Left lobe of liver (tissue), 2 donors: ENCODE measurements at regions not wholly inside any gene's neighbourhood (a gene's known extent, or its start where the extent isn't known, plus 50 kb on each side); places are given as distances from the start of the nearest gene placed in this dataset.
A peak's percentile ranks its signal among the peaks of the same experiment; 100 is the strongest.

Experiments used
- ATAC-seq: fragments of 200-7000 bp; cut with Tn5 transposase; one replicate; pipeline ENCODE4 v1.9.1; 2020; ENCODE audit warnings: mild to moderate bottlenecking, moderate library complexity
- DNase-seq: peaks from one replicate; pipeline ENCODE4 v3.0.0-alpha.2; 2020; ENCODE audit warnings: low spot score
- donor health status: DM: no; HTN: no; CAD: no; lungs with moderate emphysema.
- donor health status: DM: no; HTN: yes; CAD: no.

DNA sequence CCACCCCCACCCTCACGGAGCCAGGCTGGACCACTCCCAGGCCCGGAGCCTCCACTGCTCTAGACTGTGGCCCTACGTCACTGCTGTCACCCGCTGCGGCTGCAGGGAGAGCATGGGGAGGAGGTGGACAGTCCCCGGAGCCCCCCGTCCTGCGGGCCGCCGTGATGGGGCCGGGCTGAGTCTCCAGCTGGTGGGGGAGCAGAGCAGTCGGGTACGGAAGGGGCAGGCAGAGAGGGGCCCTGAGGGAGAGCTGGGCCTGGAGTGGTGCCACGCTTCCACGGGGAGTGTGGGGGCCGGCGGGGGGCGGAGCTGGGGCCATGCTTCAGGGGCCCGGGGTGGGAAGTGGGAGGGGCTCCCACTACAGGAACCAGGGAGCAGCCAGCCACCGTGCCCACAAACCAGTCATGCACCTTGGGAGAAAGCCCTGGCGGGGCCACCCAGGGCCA is 98.9 kb upstream of the KCNK1 start:
- no peak for ATAC-seq
- no peak for DNase-seq

DNA sequence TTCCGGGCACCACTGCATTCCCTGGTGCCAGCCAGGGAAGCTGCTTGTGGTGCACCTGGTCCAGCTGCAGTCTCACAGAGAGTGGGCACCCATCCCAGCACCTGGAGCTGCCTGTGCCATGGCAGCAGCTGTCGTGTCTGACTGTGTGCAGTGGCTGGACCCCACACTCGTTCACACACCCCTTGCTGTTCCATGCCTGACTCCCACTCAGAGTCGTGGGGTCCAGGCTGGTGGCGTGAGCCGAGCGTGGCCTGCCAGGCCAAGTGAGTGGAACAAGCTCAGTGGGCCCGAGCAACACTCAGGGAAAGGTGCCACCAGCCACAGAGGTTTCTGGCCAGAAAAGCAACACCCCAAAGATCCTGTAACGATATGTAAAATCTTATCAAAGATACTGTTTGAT is 97.2 kb upstream of the KCNK1 start:
- no peak for DNase-seq

DNA sequence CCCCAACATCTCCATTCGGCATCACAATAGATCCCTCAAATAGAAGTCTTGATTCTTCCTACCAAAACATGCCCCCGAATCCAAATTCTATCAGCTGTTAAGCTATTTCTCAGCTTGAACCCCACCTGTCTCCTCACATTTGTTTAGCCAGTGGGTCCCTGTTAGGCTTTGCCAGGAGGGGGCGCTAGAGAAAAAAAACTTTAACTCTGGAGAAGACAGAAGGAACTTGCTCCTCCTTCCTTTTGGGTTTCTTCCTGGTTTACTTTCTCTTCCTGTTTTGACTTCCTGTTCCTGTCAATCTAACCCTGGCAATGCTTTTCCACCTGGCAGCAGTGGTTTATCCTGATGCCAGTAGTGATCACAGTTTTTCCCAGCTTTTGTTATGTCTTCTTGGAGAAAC is 95.6 kb upstream of the KCNK1 start:
- ATAC-seq (peak; percentile 56), DNase-seq (no peak)

More for the DNA sequence above, 97.2 kb upstream of the KCNK1 start:
- ATAC-seq, result no peak

DNA sequence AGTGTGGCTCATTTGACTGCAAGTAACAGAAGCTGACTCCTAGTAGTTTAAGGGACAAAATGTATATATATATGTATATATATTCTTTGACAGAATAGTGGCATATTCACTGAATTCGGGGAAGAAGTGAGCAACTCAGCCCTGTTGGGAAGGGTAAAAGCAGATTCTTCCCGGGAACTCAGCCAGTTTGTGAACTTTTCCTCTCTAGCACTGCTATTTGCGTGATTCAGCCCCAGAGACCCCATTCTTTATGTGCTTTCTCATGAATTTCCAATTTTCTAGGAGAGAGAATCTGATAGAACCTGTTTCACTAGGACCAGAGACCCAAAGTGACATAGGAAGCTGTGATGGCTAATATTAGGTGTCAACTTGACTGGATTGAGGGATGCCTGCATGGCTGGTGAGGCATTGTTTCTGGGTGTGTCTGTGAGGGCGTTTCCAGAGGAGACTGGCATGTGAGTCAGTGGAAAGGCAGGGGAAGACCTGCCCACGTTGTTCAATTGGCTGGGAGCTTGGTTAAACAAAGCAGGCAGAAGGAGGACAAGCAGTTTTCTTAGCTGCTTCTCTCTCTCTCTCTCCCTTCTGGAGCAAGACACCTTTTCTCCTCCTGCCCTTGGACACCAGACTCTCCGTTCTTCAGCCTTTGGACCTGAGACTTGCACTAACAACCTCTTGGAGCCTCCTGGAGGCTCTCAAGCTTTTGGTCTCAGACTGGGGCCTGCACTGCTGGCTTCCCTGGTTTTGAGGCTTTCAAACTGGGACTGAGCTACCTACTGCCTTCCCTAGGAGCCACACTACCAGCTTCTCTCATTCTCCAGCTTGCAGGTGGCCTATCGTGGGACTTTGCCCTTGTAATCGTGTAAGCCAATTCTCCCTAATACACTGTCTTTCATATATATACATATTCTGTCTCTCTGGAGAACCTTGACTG is 93.4 kb upstream of the KCNK1 start:
- ATAC-seq, result no peak
- no peak for DNase-seq

DNA sequence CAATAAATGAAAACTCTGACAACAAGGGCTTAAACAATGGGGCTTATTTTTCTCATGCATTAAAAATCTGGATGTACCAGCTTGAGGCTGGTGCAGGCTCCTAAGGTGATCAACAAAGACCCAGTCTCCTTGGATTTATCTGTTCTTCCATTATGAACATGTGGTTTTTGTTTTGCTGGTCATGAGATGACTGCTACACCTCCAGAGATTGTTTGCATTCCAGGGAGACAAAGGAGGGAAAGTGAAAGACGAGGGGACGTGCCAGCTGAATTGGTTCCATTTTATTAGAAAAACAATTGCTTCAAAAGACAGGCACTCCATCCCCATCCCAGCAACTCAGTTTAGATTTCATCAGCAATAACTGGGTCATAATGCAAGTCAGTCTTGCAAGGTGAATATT is 90.9 kb upstream of the KCNK1 start:
- DNase-seq, result no peak
- ATAC-seq, result no peak

DNA sequence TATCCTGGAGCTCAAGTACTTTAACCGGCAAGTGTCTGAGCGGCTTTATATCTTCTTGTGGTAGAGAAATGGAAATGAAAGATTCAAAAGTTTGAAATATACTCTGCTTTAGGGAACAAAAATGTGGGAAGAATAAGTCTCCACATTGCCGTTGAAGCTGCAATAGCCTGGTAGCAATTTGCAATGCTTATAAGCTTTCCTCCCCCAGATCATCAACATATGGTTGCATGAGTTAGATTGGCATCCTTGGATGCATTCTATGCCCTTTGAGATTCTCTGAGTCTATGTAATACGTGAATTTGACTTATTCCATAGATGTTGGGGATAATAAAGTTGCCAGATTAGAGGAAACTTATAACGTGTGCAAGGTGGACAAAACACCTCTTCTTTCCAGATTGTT is 86.1 kb upstream of the KCNK1 start:
- no peak for DNase-seq
- ATAC-seq, result no peak

DNA sequence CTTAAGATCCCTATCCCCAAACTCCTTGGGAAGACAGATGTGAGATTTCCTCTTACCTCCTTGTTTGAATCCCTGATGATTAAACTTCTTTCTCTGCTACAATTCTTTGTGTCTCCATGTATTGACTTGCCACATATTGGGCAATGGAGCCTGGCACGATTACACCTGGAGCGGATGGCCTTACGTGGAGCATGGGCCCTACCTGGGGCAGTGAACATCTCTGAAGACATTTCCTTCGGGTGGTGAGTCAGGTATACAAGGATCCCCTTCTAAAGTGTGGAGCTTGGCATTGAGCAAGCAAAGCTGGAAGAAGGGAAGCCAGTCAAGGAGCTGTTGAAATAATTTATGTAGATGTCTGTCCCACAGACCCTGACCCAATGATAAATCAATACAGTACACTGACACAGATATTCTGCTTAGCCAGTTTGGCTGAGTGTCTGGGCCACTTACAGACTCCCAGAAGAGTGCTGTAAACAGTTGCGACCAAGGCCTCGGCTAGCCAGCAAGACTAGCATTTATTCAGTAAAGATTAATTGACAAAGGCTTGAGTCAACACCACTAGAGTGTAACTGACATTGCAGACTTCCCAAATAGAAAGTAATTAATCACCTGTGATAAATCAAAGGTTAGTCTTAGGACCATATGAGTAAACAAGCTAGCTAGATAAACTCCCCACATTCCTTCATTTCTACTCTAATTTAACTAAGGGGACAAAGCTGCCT is 83.1 kb upstream of the KCNK1 start:
- no peak for DNase-seq
- ATAC-seq, result no peak

DNA sequence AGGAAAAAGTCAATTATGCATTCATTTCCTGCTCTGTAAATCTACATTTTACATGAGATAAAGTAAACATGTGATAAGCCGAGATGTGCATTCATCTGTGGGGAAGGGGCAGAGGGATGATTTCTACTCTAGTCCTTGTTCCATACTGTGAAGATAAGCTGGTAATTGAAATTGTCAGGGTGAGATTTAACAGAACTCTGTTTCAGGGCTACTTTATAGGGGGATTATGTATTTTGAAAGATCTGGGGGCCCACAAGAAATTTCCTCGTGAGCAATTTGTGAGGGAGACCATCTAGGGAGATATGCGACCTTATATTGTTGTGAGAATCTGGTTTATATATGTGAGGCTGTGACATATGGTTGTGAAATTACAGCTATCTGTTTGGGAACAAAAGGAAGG is 73.1 kb upstream of the KCNK1 start:
- ATAC-seq (no peak), DNase-seq (no peak)

DNA sequence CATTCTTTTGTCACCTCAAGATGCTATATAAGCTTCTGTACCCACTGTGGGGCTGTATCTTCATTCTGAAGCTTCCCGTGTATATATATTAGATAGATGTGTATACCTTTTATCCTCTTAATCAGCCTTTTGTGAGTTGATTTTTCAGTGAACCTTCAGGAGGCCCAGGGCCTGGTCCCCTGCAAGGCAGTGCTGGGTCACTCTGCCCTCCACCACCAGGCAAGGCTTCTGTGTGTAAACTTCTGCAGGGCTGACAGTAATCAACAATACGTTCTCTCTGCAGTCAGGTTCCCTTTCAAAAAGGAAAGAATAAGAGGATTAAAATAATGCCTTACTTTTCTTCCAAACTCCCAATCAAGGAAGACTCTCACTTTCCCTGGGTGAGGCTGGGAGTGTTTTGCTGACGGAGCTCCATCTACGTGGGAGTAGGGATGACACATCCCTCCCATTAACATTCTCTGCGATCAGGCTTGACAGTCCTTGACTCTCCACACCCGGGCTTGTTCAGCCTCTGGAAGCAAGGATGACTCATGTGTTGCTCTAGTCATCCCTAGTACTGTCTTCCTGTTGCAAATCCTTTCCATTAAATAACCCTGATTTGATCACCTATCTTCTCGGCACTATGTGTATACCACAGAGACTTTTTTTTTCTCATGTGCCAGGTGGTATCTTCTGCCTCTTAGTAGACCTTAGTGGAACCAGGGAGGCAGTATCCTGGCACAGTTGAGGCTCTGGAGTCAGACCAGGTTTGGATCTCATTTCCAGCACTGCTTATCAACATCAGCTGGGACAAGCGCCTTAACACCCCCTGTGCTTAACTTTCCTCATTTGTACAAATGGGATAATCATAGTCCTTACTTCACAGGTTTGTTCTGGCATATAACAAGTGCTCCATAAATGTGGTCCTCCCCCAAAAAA is 70.3 kb upstream of the KCNK1 start:
- DNase-seq, result no peak

DNA sequence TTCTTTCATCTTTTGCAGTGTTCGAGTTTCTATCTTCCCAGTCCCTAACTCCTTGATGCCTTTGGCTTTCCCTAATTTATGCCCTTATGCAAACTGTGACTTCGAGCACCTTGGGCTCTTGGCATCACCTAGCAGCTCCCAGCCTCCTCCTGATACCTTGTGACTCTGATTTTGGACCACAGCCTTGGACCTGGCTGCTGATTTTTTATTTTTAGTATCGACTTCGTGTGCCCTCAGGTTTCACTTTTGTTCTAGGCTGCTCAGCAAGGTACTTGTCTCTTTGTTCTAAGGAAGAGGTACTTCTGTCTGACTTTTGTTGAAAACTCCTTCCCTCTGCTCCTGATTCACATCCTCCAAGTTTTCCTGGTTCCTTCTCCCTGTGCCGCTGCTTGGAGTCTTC is 69.6 kb upstream of the KCNK1 start:
- ATAC-seq (no peak), DNase-seq (no peak)

More for the DNA sequence above, 70.3 kb upstream of the KCNK1 start:
- ATAC-seq, result no peak

DNA sequence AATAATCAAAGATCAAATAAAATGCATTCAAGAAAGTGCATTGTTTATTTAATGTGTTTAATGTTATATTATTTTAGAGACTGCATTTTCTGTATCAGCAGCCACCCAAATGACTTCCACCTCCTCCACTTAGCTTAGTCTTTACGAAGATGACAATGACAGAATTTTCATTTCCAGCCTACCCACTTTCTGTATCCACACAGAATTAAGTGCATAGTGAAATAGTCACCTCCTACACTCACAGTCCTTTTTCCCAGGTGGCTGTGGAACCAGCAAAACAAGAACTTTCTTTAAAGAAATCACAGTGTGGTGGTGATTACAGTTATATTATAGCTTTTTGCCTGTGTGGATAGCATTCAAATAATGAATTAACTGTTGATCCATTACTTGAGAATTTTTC is 66.2 kb upstream of the KCNK1 start:
- no peak for ATAC-seq
- no peak for DNase-seq

DNA sequence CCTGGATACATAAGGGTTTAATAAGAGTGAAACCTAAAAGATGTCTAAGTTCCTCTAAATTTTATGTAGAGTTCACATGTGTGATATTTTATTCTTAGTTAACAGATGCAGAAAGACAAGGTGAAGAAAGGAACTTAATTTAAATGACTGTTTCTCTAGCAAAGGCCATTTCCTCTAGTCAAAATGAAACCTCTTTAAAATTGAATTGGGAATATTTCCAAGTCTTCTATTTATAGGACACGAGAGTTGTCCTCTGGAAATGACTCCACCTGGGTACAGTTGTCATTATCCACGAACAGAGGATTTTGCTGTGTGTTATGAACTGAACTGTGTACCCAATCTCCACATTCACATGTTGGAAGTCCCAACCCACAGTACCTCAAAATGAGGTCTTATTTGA is 64.5 kb upstream of the KCNK1 start:
- DNase-seq (no peak), ATAC-seq (no peak)

DNA sequence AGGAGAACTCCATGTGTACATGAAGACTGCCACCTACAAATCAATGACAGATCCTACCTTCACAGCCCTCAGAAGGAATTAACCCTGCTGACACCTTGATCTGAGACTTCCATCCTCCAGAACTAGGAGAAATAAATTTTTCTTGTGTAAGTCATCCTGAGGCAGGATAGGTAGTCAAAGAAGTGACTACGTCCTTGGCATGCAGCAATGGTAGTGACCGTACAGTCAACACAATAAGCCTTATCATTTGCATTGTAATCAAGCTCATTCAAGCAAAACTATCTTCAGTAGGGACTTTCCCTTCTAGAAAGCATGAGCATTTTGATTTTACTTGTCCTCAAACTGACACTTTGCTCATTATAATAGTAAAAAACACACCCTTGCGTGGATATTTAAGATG is 64.0 kb upstream of the KCNK1 start:
- ATAC-seq, result no peak
- no peak for DNase-seq

DNA sequence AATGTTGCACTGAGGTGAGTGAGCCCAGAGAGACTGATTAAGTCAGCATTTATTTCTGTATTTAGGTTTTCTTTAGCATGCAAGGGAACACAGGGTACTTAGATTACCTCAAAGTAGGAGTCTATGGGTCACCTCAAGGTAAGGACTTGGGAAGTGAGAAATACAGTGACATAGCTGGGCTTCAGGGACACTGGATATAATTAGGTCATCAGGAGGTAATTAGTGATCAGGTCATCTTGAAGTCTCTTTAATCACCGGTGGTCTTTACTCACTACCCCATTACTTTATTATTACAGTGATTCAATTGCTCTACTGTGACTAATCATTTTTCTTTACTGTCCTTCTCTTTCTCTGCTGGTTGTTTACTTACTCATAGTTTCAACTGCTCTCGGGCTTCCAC is 59.9 kb upstream of the KCNK1 start:
- ATAC-seq, result peak; percentile 40

DNA sequence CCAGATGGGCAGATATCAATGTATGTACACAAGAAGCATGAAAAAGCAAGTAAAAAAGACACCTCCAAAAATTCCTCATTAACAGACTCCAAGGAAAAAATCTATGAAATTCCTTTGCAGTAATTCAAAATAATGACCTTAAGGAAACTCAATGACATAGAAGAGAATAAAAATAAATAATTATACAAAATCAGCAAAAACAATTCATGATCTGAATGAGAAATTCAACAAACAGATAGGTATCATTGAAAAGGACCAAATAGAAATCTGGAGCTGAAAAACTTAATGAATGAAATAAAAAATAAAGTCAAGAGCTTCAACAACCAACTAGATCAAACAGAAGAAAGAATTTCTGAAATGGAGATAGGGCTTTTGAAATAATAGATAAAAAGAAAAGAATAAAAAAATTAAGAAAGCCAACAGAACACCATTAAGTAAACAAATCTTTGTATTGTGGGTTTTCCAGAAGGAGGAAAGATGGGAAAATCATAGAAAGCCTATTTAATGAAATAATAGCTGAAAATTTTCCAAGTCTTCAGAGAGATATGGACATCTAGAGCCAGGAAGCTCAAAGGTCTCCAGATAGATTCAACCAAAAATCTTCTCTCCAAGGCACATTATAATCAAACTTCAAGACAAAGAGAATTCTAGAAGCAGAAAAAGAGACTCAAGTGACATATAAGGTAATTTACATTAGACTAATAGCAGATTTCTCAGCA is 52.0 kb upstream of the KCNK1 start:
- ATAC-seq (no peak), DNase-seq (no peak)

More for the DNA sequence above, 59.9 kb upstream of the KCNK1 start:
- DNase-seq, result no peak
